Loucy (cell line): ENCODE measurements at regions not wholly inside any gene's neighbourhood (a gene's known extent, or its start where the extent isn't known, plus 50 kb on each side); places are given as distances from the start of the nearest gene placed in this dataset.

Source experiments
- H2AFZ ChIP-seq: fragments of 200-600 bp; sonication (generic); 2 replicates; pipeline ENCODE4 v1.6.0; 2016; ENCODE audit warnings: antibody characterized with exemption, mild to moderate bottlenecking, low read length, moderate library complexity
- H3F3A ChIP-seq: fragments of 200-600 bp; 2 replicates; pipeline ENCODE4 v1.6.0; 2016; ENCODE audit warnings: antibody characterized with exemption, low read depth, mild to moderate bottlenecking
- H3K27me3 ChIP-seq: fragments of 200-600 bp; sonication (generic); 2 replicates; pipeline ENCODE4 v1.6.1; 2014; ENCODE audit warnings: low read length, mild to moderate bottlenecking; ENCODE audit not compliant: insufficient read depth, poor library complexity, severe bottlenecking
- H3K36me3 ChIP-seq: fragments of 200-600 bp; sonication (generic); 2 replicates; pipeline ENCODE4 v1.6.1; 2016; ENCODE audit warnings: low read length; ENCODE audit not compliant: insufficient read depth
- H3K4me1 ChIP-seq: fragments of 200-600 bp; sonication (generic); 2 replicates; pipeline ENCODE4 v1.5.1; 2014; ENCODE audit warnings: low read length, mild to moderate bottlenecking; ENCODE audit not compliant: insufficient read depth, poor library complexity, severe bottlenecking
- H3K4me2 ChIP-seq: fragments of 200-600 bp; sonication (generic); 2 replicates; pipeline ENCODE4 v1.6.0; 2014; ENCODE audit warnings: antibody characterized with exemption, low read length, low read depth, mild to moderate bottlenecking; ENCODE audit not compliant: poor library complexity, severe bottlenecking
- H3K4me3 ChIP-seq: fragments of 200-600 bp; sonication (generic); 2 replicates; pipeline ENCODE4 v1.5.1; 2014; ENCODE audit warnings: low read length, mild to moderate bottlenecking, mixed read lengths; ENCODE audit not compliant: poor library complexity, severe bottlenecking
- H3K79me2 ChIP-seq: fragments of 200-600 bp; sonication (generic); 2 replicates; pipeline ENCODE4 v1.6.1; 2014; ENCODE audit warnings: low read length; ENCODE audit not compliant: insufficient read depth
- H3K9ac ChIP-seq: fragments of 200-600 bp; sonication (generic); 2 replicates; pipeline ENCODE4 v1.6.0; 2014; ENCODE audit warnings: mild to moderate bottlenecking, low read depth, low read length, moderate library complexity; ENCODE audit not compliant: poor library complexity, severe bottlenecking
- H3K9me2 ChIP-seq: fragments of 200-600 bp; sonication (generic); replicated peaks from 2 replicates; pipeline ENCODE4 v1.6.1; 2016; ENCODE audit warnings: low read depth, low read length, mixed read lengths
- H3K9me3 ChIP-seq: fragments of 200-600 bp; sonication (generic); 2 replicates; pipeline ENCODE4 v1.6.1; 2014; ENCODE audit warnings: mild to moderate bottlenecking, antibody characterized with exemption, low read length, low read depth; ENCODE audit not compliant: insufficient read depth
- H4K20me1 ChIP-seq: fragments of 200-600 bp; sonication (generic); 2 replicates; pipeline ENCODE4 v1.6.0; 2014; ENCODE audit warnings: antibody characterized with exemption, low read length, mild to moderate bottlenecking; ENCODE audit not compliant: insufficient read depth, poor library complexity, severe bottlenecking
- CTCF ChIP-seq: fragments of 200-600 bp; sonication (generic); conservative IDR thresholded peaks from 2 replicates; pipeline ENCODE4 v1.5.1; 2014; ENCODE audit warnings: mild to moderate bottlenecking, antibody characterized with exemption, low read length
- EZH2phosphoT487 ChIP-seq: fragments of 200-600 bp; IDR thresholded peaks from 2 replicates; pipeline ENCODE4 v1.6.1; 2018; ENCODE audit warnings: antibody characterized with exemption, mild to moderate bottlenecking, moderate library complexity, borderline replicate concordance

- Histone ChIP-seq H3K4me1 (no peaks in the 10 kb centered on the region), H3K9ac (no peak overlapping the region), H3K27me3 (no peaks in the 10 kb centered on the region), H3K9me3 (no peaks in the 10 kb centered on the region), H4K20me1 (no peaks in the 10 kb centered on the region), H3K79me2 (no peaks in the 10 kb centered on the region), H3K9me2 (no peaks in the 10 kb centered on the region), H2AFZ (no peak overlapping the region), H3F3A (no peaks in the 10 kb centered on the region), H3K4me2 (no peak overlapping the region), H3K36me3 (no peaks in the 10 kb centered on the region), H3K4me3 (no peak overlapping the region)
- TF ChIP-seq CTCF (no peak), EZH2phosphoT487 (no peak)
These were observed 267.5 kb downstream of the AASDHPPT start for GRCh38 chr11:106344966-106345365.

GRCh38 chr11:106353031-106353430 is 275.6 kb downstream of the AASDHPPT start:
- Histone ChIP-seq H3K9ac (no peak overlapping the region), H3K79me2 (no peaks in the 10 kb centered on the region), H4K20me1 (no peaks in the 10 kb centered on the region), H3K4me3 (no peak overlapping the region), H3F3A (no peaks in the 10 kb centered on the region), H2AFZ (no peak overlapping the region), H3K9me3 (no peaks in the 10 kb centered on the region), H3K27me3 (no peaks in the 10 kb centered on the region), H3K9me2 (no peaks in the 10 kb centered on the region), H3K4me1 (no peaks in the 10 kb centered on the region), H3K4me2 (no peak overlapping the region), H3K36me3 (no peaks in the 10 kb centered on the region)
- TF ChIP-seq EZH2phosphoT487 (no peak), CTCF (no peak)

- no peaks in the 10 kb centered on the region for H3K36me3 ChIP-seq
- no peak overlapping the region for H3K4me2 ChIP-seq
- no peaks in the 10 kb centered on the region for H4K20me1 ChIP-seq
- H3F3A ChIP-seq: no peaks in the 10 kb centered on the region
- H3K4me1 ChIP-seq: no peaks in the 10 kb centered on the region
- H3K9ac ChIP-seq: no peak overlapping the region
- H3K9me3 ChIP-seq: no peaks in the 10 kb centered on the region
- no peaks in the 10 kb centered on the region for H3K79me2 ChIP-seq
- no peaks in the 10 kb centered on the region for H3K9me2 ChIP-seq
- H3K4me3 ChIP-seq: no peak overlapping the region
- H2AFZ ChIP-seq: no peak overlapping the region
- no peaks in the 10 kb centered on the region for H3K27me3 ChIP-seq
- no peak for TF ChIP-seq EZH2phosphoT487
- no peak for TF ChIP-seq CTCF
These were observed 291.8 kb downstream of the AASDHPPT start for GRCh38 chr11:106369224-106369623.
